HG03439 (cell line): ENCODE measurements at regions not wholly inside any gene's neighbourhood (a gene's known extent, or its start where the extent isn't known, plus 50 kb on each side); places are given as distances from the start of the nearest gene placed in this dataset.
"Not testable (repeated sequence)": the region's sequence is repeated elsewhere in the genome, so short reads cannot be mapped to it uniquely, and the experiment has no call there.

Experiments used
- ATAC-seq: cut with Tn5 transposase; IDR thresholded peaks from one replicate; pipeline ENCODE4 v1.9.1; 2021; ENCODE audit warnings: mild to moderate bottlenecking, moderate library complexity; ENCODE audit not compliant: unreplicated experiment

GRCh38 chr6:14216946-14217684 is 99.5 kb downstream of the CD83 start:
- no peak for ATAC-seq

- no peak for ATAC-seq
Observed at GRCh38 chr6:14217728-14218518, 100.4 kb downstream of the CD83 start.

- ATAC-seq = no peak
Observed at GRCh38 chr6:14218519-14218800, 100.9 kb downstream of the CD83 start.

GRCh38 chr6:14221564-14222279 is 104.2 kb downstream of the CD83 start:
- ATAC-seq = no peak

GRCh38 chr6:14222956-14223355 is 105.4 kb downstream of the CD83 start:
- ATAC-seq = no peak

- no peak for ATAC-seq
Observed at GRCh38 chr6:14224359-14225103, 107.0 kb downstream of the CD83 start.

- no peak for ATAC-seq
Observed at GRCh38 chr6:14226051-14226660, 108.6 kb downstream of the CD83 start.

GRCh38 chr6:14228571-14228970 is 111.0 kb downstream of the CD83 start:
- no peak for ATAC-seq

- no peak for ATAC-seq
Observed at GRCh38 chr6:14231071-14231483, 113.5 kb downstream of the CD83 start.

- ATAC-seq = no peak
Observed at GRCh38 chr6:14231501-14232280, 114.1 kb downstream of the CD83 start.

- no peak for ATAC-seq
Observed at GRCh38 chr6:14232889-14233288, 115.3 kb downstream of the CD83 start.

- ATAC-seq = no peak
Observed at GRCh38 chr6:14235653-14236356, 118.2 kb downstream of the CD83 start.

GRCh38 chr6:14239097-14239496 is 121.5 kb downstream of the CD83 start:
- ATAC-seq = no peak

GRCh38 chr6:14240411-14241166 is 123.0 kb downstream of the CD83 start:
- ATAC-seq = no peak

GRCh38 chr6:14241255-14242070 is 123.9 kb downstream of the CD83 start:
- ATAC-seq = no peak

GRCh38 chr6:14242912-14243311 is 125.3 kb downstream of the CD83 start:
- ATAC-seq = not testable (repeated sequence)

GRCh38 chr6:14243597-14243996 is 126.0 kb downstream of the CD83 start:
- no peak for ATAC-seq

- ATAC-seq = no peak
Observed at GRCh38 chr6:14246876-14247275, 129.3 kb downstream of the CD83 start.
